Esophagus muscularis mucosa (tissue), 3 donors: ENCODE measurements at regions not wholly inside any gene's neighbourhood (a gene's known extent, or its start where the extent isn't known, plus 50 kb on each side); places are given as distances from the start of the nearest gene placed in this dataset.

Experiments
- POLR2A ChIP-seq: fragments of 450-650 bp; IDR thresholded peaks from one replicate; pipeline ENCODE4 v1.6.1; 2017; ENCODE audit warnings: antibody characterized with exemption, moderate library complexity, mild to moderate bottlenecking, low read depth
- POLR2AphosphoS5 ChIP-seq, 2 donors: sonication (generic); formaldehyde crosslinking; IDR thresholded peaks; one replicate each; pipeline ENCODE4 v1.6.1; 2017; ENCODE audit warnings: antibody characterized with exemption in 2 of 2
- TF ChIP-seq, protein P1 (sequence below), 3 experiments: fragments of 200-600 bp in 2 of 3; fragments of 450-650 bp in 1 of 3; sonication (generic) in 2 of 3; IDR thresholded peaks; one replicate each; pipeline ENCODE4 v1.5.1; 2017 to 2019; ENCODE audit warnings: antibody characterized with exemption in 3 of 3, mild to moderate bottlenecking in 2 of 3, moderate library complexity in 1 of 3

DNA sequence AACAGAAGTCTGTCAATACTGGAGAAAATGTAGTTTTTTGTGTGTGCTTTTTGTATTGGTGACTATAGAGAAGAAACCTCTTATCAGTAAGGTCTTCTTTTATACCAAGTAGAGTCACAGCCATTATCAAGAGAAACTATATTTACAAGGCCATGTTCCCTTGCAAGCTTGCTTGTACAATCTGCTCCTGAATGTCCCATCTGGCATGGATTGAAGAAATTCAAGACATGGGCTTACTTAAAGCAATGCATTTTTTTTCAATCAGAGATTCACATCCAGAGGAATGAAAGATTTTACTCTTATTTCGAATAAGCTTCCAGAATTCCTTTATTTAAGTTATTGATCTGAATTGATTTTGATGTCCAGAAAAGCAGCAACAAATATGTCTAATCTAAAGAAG is 537.3 kb upstream of the RPS6KA3 start:
- TF ChIP-seq, protein P1, sequence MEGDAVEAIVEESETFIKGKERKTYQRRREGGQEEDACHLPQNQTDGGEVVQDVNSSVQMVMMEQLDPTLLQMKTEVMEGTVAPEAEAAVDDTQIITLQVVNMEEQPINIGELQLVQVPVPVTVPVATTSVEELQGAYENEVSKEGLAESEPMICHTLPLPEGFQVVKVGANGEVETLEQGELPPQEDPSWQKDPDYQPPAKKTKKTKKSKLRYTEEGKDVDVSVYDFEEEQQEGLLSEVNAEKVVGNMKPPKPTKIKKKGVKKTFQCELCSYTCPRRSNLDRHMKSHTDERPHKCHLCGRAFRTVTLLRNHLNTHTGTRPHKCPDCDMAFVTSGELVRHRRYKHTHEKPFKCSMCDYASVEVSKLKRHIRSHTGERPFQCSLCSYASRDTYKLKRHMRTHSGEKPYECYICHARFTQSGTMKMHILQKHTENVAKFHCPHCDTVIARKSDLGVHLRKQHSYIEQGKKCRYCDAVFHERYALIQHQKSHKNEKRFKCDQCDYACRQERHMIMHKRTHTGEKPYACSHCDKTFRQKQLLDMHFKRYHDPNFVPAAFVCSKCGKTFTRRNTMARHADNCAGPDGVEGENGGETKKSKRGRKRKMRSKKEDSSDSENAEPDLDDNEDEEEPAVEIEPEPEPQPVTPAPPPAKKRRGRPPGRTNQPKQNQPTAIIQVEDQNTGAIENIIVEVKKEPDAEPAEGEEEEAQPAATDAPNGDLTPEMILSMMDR (IDR thresholded peaks at IDR 0.05), result no peak
- TF ChIP-seq POLR2AphosphoS5 (IDR thresholded peaks at IDR 0.05) (no peak), POLR2A (no peak)
